Right lobe of liver (tissue), 4 donors: ENCODE measurements at regions not wholly inside any gene's neighbourhood (a gene's known extent, or its start where the extent isn't known, plus 50 kb on each side); places are given as distances from the start of the nearest gene placed in this dataset.

Experiments
- POLR2A ChIP-seq: fragments of 450-650 bp; IDR thresholded peaks from one replicate; pipeline ENCODE4 v1.6.1; 2017; ENCODE audit warnings: antibody characterized with exemption, mild to moderate bottlenecking
- TF ChIP-seq, protein P1 (sequence below), 4 donors: fragments of 200-600 bp in 3 of 4; fragments of 450-650 bp in 1 of 4; IDR thresholded peaks; one replicate each; pipeline versions ENCODE4 v1.5.1 to v1.8.0; 2016 to 2022; ENCODE audit warnings: antibody characterized with exemption in 4 of 4, mild to moderate bottlenecking in 2 of 4
- donor health status: DM: no; HTN: no; CAD: no.
- donor health status: DM: no; HTN: no; CAD: no.
- donor health status: DM: no; HTN: yes; CAD: no.

DNA sequence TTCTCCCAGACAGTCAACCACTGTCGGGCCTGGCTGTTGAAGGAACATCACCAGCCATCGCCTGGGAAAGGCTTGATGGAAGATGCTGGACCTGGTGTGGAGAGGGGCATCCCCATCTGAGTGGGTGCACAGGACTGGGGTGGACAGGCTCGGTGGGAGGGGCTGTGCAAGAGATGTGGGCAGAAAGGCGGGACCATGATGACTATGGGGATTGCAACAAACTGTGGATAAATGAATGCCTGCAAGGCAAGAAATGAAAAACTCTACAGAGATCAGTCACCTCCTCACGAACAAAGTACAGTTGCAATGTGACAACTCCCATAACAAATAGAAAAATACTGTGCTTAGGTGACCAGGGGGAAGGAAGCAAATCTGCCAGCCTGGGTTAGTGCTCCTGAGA lies 171.9 kb upstream of the GPR12 start:
- TF ChIP-seq, protein P1, sequence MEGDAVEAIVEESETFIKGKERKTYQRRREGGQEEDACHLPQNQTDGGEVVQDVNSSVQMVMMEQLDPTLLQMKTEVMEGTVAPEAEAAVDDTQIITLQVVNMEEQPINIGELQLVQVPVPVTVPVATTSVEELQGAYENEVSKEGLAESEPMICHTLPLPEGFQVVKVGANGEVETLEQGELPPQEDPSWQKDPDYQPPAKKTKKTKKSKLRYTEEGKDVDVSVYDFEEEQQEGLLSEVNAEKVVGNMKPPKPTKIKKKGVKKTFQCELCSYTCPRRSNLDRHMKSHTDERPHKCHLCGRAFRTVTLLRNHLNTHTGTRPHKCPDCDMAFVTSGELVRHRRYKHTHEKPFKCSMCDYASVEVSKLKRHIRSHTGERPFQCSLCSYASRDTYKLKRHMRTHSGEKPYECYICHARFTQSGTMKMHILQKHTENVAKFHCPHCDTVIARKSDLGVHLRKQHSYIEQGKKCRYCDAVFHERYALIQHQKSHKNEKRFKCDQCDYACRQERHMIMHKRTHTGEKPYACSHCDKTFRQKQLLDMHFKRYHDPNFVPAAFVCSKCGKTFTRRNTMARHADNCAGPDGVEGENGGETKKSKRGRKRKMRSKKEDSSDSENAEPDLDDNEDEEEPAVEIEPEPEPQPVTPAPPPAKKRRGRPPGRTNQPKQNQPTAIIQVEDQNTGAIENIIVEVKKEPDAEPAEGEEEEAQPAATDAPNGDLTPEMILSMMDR (IDR thresholded peaks at IDR 0.05): no peak
- TF ChIP-seq POLR2A: no peak
